KMS-11 (cell line): ENCODE measurements at regions not wholly inside any gene's neighbourhood (a gene's known extent, or its start where the extent isn't known, plus 50 kb on each side); places are given as distances from the start of the nearest gene placed in this dataset.

ENCODE experiments used
- H2AFZ ChIP-seq: fragments of 200-600 bp; sonication (generic); 2 replicates; pipeline ENCODE4 v1.6.1; 2016; ENCODE audit warnings: antibody characterized with exemption, mixed run types, low read depth
- H3K27ac ChIP-seq: fragments of 200-600 bp; sonication (generic); 2 replicates; pipeline ENCODE4 v1.6.1; 2016; ENCODE audit warnings: mild to moderate bottlenecking, mixed run types
- H3K27me3 ChIP-seq: fragments of 200-600 bp; sonication (generic); 2 replicates; pipeline ENCODE4 v1.6.1; 2017; ENCODE audit warnings: mild to moderate bottlenecking, low read depth, mixed run types, moderate library complexity; ENCODE audit not compliant: insufficient read depth
- H3K36me3 ChIP-seq: fragments of 200-600 bp; sonication (generic); 2 replicates; pipeline ENCODE4 v1.6.1; 2017; ENCODE audit warnings: mild to moderate bottlenecking, mixed run types; ENCODE audit not compliant: insufficient read depth
- H3K4me1 ChIP-seq: fragments of 200-600 bp; sonication (generic); 2 replicates; pipeline ENCODE4 v1.6.1; 2016; ENCODE audit warnings: mild to moderate bottlenecking, low read depth, mixed run types; ENCODE audit not compliant: poor library complexity, severe bottlenecking
- H3K4me2 ChIP-seq: fragments of 200-600 bp; sonication (generic); 2 replicates; pipeline ENCODE4 v1.7.0; 2016; ENCODE audit warnings: mild to moderate bottlenecking, mixed run types
- H3K4me3 ChIP-seq: fragments of 200-600 bp; sonication (generic); IDR thresholded peaks from 2 replicates; pipeline ENCODE4 v1.6.1; 2017; ENCODE audit warnings: low read depth, low read length, mixed read lengths; ENCODE audit not compliant: insufficient read depth
- H3K79me2 ChIP-seq: fragments of 200-600 bp; sonication (generic); 2 replicates; pipeline ENCODE4 v1.6.1; 2016; ENCODE audit warnings: low read depth, mixed run types; ENCODE audit not compliant: insufficient read depth
- H3K9ac ChIP-seq: fragments of 200-600 bp; sonication (generic); 2 replicates; pipeline ENCODE4 v1.6.1; 2016; ENCODE audit warnings: mild to moderate bottlenecking, mixed run types
- H4K20me1 ChIP-seq: fragments of 200-600 bp; sonication (generic); 2 replicates; pipeline ENCODE4 v1.6.1; 2016; ENCODE audit warnings: mild to moderate bottlenecking, mixed run types; ENCODE audit not compliant: insufficient read depth
- TF ChIP-seq, protein P1 (sequence below): fragments of 200-600 bp; sonication (generic); conservative IDR thresholded peaks from 2 replicates; pipeline ENCODE4 v1.6.1; 2017; ENCODE audit warnings: low read depth, mild to moderate bottlenecking, antibody characterized with exemption, low read length, moderate library complexity, mixed read lengths

DNA sequence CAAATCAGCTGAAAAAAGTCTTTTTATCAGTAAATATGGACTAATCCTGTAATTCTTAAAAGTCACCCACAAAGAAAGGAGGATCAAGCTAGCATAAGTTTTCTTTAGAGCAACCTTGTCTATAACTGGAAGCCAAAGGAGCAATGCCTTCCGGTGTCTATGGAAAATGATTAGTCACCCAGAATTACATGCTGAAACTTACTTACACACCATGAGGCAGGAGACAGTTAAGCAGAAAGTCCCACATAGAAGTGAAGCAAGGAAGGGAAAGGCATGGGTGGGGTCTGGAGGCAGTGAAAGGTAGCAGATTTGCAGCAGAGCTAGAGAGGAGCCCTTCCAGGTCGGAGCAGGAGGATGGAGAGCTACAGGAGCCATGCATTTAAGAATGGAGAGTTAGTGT is 153.7 kb upstream of the RIPOR2 start:
- Histone ChIP-seq H3K4me2 (no peak overlapping the region), H3K27me3 (no peaks in the 10 kb centered on the region), H3K9ac (no peak overlapping the region), H3K79me2 (no peaks in the 10 kb centered on the region), H3K4me1 (no peaks in the 10 kb centered on the region), H3K27ac (no peak overlapping the region), H3K36me3 (no peaks in the 10 kb centered on the region), H3K4me3 (no peak overlapping the region), H2AFZ (no peak overlapping the region), H4K20me1 (no peaks in the 10 kb centered on the region)
- TF ChIP-seq, protein P1, sequence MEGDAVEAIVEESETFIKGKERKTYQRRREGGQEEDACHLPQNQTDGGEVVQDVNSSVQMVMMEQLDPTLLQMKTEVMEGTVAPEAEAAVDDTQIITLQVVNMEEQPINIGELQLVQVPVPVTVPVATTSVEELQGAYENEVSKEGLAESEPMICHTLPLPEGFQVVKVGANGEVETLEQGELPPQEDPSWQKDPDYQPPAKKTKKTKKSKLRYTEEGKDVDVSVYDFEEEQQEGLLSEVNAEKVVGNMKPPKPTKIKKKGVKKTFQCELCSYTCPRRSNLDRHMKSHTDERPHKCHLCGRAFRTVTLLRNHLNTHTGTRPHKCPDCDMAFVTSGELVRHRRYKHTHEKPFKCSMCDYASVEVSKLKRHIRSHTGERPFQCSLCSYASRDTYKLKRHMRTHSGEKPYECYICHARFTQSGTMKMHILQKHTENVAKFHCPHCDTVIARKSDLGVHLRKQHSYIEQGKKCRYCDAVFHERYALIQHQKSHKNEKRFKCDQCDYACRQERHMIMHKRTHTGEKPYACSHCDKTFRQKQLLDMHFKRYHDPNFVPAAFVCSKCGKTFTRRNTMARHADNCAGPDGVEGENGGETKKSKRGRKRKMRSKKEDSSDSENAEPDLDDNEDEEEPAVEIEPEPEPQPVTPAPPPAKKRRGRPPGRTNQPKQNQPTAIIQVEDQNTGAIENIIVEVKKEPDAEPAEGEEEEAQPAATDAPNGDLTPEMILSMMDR, result no peak

- H3K4me1 ChIP-seq, result no peaks in the 10 kb centered on the region
- H3K27me3 ChIP-seq, result no peaks in the 10 kb centered on the region
- H3K4me2 ChIP-seq, result no peak overlapping the region
- H3K36me3 ChIP-seq, result no peaks in the 10 kb centered on the region
- TF ChIP-seq, protein P1, result no peak
- no peak overlapping the region for H2AFZ ChIP-seq
- no peak overlapping the region for H3K4me3 ChIP-seq
- H4K20me1 ChIP-seq, result no peaks in the 10 kb centered on the region
- H3K9ac ChIP-seq, result no peak overlapping the region
- H3K79me2 ChIP-seq, result no peaks in the 10 kb centered on the region
- H3K27ac ChIP-seq, result no peak overlapping the region
These were observed 159.0 kb upstream of the RIPOR2 start for GRCh38 chr6:25094726-25095125.

GRCh38 chr6:25100288-25100687 is 164.5 kb upstream of the RIPOR2 start:
- TF ChIP-seq, protein P1, result no peak
- Histone ChIP-seq H2AFZ (no peak overlapping the region), H3K4me1 (no peaks in the 10 kb centered on the region), H3K36me3 (no peaks in the 10 kb centered on the region), H3K4me2 (no peak overlapping the region), H3K27me3 (no peaks in the 10 kb centered on the region), H4K20me1 (no peaks in the 10 kb centered on the region), H3K9ac (no peak overlapping the region), H3K79me2 (no peaks in the 10 kb centered on the region), H3K4me3 (no peak overlapping the region), H3K27ac (no peak overlapping the region)

DNA sequence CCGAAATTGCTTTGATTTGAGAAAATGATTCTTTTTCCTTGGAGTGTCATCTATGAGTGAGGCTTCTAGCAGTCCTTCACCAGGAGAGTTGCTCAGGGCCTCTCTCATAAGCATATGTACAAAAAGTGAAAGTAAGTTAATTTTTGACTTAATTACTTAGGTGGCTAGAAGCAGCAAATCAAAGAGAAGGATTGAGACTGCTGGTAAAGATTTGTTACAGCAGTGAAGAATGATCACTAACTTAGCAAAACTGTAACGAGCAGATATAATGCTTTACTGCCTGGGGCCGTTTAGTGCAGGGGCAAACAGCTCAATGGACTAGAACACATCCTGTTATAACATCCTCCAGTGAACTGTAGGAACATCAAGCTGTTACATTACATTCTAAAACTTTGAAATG is 167.8 kb upstream of the RIPOR2 start:
- H3K36me3 ChIP-seq, result no peaks in the 10 kb centered on the region
- no peaks in the 10 kb centered on the region for H4K20me1 ChIP-seq
- no peak overlapping the region for H3K4me2 ChIP-seq
- H3K27me3 ChIP-seq, result no peaks in the 10 kb centered on the region
- no peaks in the 10 kb centered on the region for H3K4me1 ChIP-seq
- no peak overlapping the region for H2AFZ ChIP-seq
- TF ChIP-seq, protein P1, result no peak
- H3K9ac ChIP-seq, result no peak overlapping the region
- H3K4me3 ChIP-seq, result no peak overlapping the region
- no peaks in the 10 kb centered on the region for H3K79me2 ChIP-seq
- no peak overlapping the region for H3K27ac ChIP-seq
